GM12891 (cell line): ENCODE measurements at regions not wholly inside any gene's neighbourhood (a gene's known extent, or its start where the extent isn't known, plus 50 kb on each side); places are given as distances from the start of the nearest gene placed in this dataset.

Experiments used
- DNase-seq: peaks from one replicate; pipeline ENCODE4 v3.0.0; 2011; ENCODE audit warnings: low spot score; ENCODE audit not compliant: insufficient read length
- FAIRE-seq: peaks from 2 replicates; lab custom pipeline; 2011; peaks lifted over from hg19 to GRCh38; lab: Jason Lieb, UNC
- PAX5 ChIP-seq: IDR thresholded peaks from 2 replicates; pipeline ENCODE4 v1.6.1; 2011; ENCODE audit warnings: low read length, moderate library complexity, mild to moderate bottlenecking; ENCODE audit not compliant: insufficient read depth, severe bottlenecking
- POLR2A ChIP-seq: IDR thresholded peaks from 2 replicates; pipeline ENCODE4 v1.6.1; 2011; ENCODE audit warnings: low read depth, low read length, control low read depth
- POLR2AphosphoS5 ChIP-seq: IDR thresholded peaks from 2 replicates; pipeline ENCODE4 v1.6.1; 2011; ENCODE audit warnings: low read depth, low read length, control low read depth
- POU2F2 ChIP-seq: IDR thresholded peaks from 2 replicates; pipeline ENCODE4 v1.6.1; 2011; ENCODE audit warnings: low read depth, mild to moderate bottlenecking, control low read depth, low read length, moderate library complexity
- SPI1 ChIP-seq: IDR thresholded peaks from 2 replicates; pipeline ENCODE4 v1.6.1; 2011; ENCODE audit warnings: low read depth, low read length, control low read depth
- TAF1 ChIP-seq: IDR thresholded peaks from 2 replicates; pipeline ENCODE4 v1.6.1; 2011; ENCODE audit warnings: low read depth, low read length, control low read depth

- no peak for FAIRE-seq
- no peak for TF ChIP-seq TAF1
- no peak for TF ChIP-seq POU2F2
- no peak for TF ChIP-seq POLR2A
- TF ChIP-seq POLR2AphosphoS5 = no peak
- no peak for TF ChIP-seq SPI1
- TF ChIP-seq PAX5 = no peak
- DNase-seq = no peak
Observed at GRCh38 chr3:4021162-4021561, 221.9 kb downstream of the LRRN1 start.

- no peak for DNase-seq
- no peak for TF ChIP-seq POLR2AphosphoS5
- no peak for TF ChIP-seq SPI1
- TF ChIP-seq POLR2A = no peak
- no peak for TF ChIP-seq POU2F2
- no peak for TF ChIP-seq TAF1
- no peak for TF ChIP-seq PAX5
- no peak for FAIRE-seq
Observed at GRCh38 chr3:4029135-4029534, 229.9 kb downstream of the LRRN1 start.

GRCh38 chr3:4030624-4031023 lies 231.4 kb downstream of the LRRN1 start:
- TF ChIP-seq POU2F2 = no peak
- TF ChIP-seq TAF1 = no peak
- TF ChIP-seq POLR2AphosphoS5 = no peak
- TF ChIP-seq SPI1 = no peak
- no peak for TF ChIP-seq PAX5
- TF ChIP-seq POLR2A = no peak
- no peak for FAIRE-seq

GRCh38 chr3:4033296-4033695 lies 234.1 kb downstream of the LRRN1 start:
- no peak for DNase-seq
- TF ChIP-seq POU2F2 = no peak
- TF ChIP-seq SPI1 = no peak
- no peak for TF ChIP-seq PAX5
- TF ChIP-seq POLR2A = no peak
- no peak for TF ChIP-seq TAF1
- TF ChIP-seq POLR2AphosphoS5 = no peak
- FAIRE-seq = no peak

More at GRCh38 chr3:4030624-4031023, 231.4 kb downstream of the LRRN1 start:
- no peak for DNase-seq

- DNase-seq = no peak
- no peak for TF ChIP-seq POU2F2
- TF ChIP-seq POLR2A = no peak
- TF ChIP-seq SPI1 = no peak
- TF ChIP-seq TAF1 = no peak
- no peak for TF ChIP-seq PAX5
- TF ChIP-seq POLR2AphosphoS5 = no peak
- no peak for FAIRE-seq
Observed at GRCh38 chr3:4036046-4036445, 236.8 kb downstream of the LRRN1 start.

GRCh38 chr3:4038351-4038750 lies 239.1 kb downstream of the LRRN1 start:
- DNase-seq = no peak
- FAIRE-seq = no peak
- no peak for TF ChIP-seq POU2F2
- TF ChIP-seq SPI1 = no peak
- TF ChIP-seq POLR2A = no peak
- TF ChIP-seq PAX5 = no peak
- TF ChIP-seq TAF1 = no peak
- TF ChIP-seq POLR2AphosphoS5 = no peak

GRCh38 chr3:4042070-4042469 lies 242.8 kb downstream of the LRRN1 start:
- TF ChIP-seq POLR2A (no peak), POU2F2 (no peak), TAF1 (no peak), SPI1 (no peak), PAX5 (no peak), POLR2AphosphoS5 (no peak)
- DNase-seq (no peak), FAIRE-seq (no peak)

- TF ChIP-seq PAX5 = no peak
- TF ChIP-seq POLR2A = no peak
- no peak for TF ChIP-seq POU2F2
- no peak for TF ChIP-seq POLR2AphosphoS5
- no peak for TF ChIP-seq TAF1
- no peak for TF ChIP-seq SPI1
- DNase-seq (no peak), FAIRE-seq (no peak)
Observed at GRCh38 chr3:4042869-4043268, 243.6 kb downstream of the LRRN1 start.

GRCh38 chr3:4043867-4044575 lies 244.8 kb downstream of the LRRN1 start:
- DNase-seq = no peak
- FAIRE-seq = no peak
- TF ChIP-seq SPI1 (no peak), TAF1 (no peak), POU2F2 (no peak)

- TF ChIP-seq POLR2A (no peak), SPI1 (no peak), POLR2AphosphoS5 (no peak), PAX5 (no peak), POU2F2 (no peak), TAF1 (no peak)
- no peak for DNase-seq
- no peak for FAIRE-seq
Observed at GRCh38 chr3:4044619-4045018, 245.4 kb downstream of the LRRN1 start.
